Activated T-cell treated with anti-CD3 and anti-CD28 coated beads, Interleukin-2, amount 50 U/mL, for 4 hours (primary cell): ENCODE measurements at regions not wholly inside any gene's neighbourhood (a gene's known extent, or its start where the extent isn't known, plus 50 kb on each side); places are given as distances from the start of the nearest gene placed in this dataset.

Source experiments
- ATAC-seq, 2 donors: fragments of 200-7000 bp; cut with Tn5 transposase; one replicate each; pipeline ENCODE4 v1.10.0; 2021
- DNase-seq: peaks from one replicate; pipeline ENCODE4 v3.0.0-alpha.2; 2020
- H3K27me3 Mint-ChIP-seq: one replicate; pipeline ENCODE4 v1.8.0; 2021; ENCODE audit warnings: low read depth, mixed read lengths
- H3K36me3 Mint-ChIP-seq: one replicate; pipeline ENCODE4 v1.8.0; 2022; ENCODE audit warnings: mixed read lengths; ENCODE audit not compliant: insufficient read depth
- H3K4me1 Mint-ChIP-seq: one replicate; pipeline ENCODE4 v1.8.0; 2021; ENCODE audit warnings: low read depth, mixed read lengths
- H3K4me3 Mint-ChIP-seq: one replicate; pipeline ENCODE4 v1.8.0; 2021; ENCODE audit warnings: mild to moderate bottlenecking, moderate library complexity, mixed read lengths
- H3K9me3 Mint-ChIP-seq: one replicate; pipeline ENCODE4 v1.8.0; 2021; ENCODE audit warnings: mixed read lengths

- Mint-ChIP-seq H3K9me3 (no peaks in the 10 kb centered on the region), H3K4me3 (no peak overlapping the region), H3K27me3 (no peaks in the 10 kb centered on the region), H3K36me3 (no peaks in the 10 kb centered on the region), H3K4me1 (no peaks in the 10 kb centered on the region)
- DNase-seq: no peak
- ATAC-seq: no peak
Measured at GRCh38 chr3:181660337-181660736, 51.4 kb upstream of the SOX2 start.

DNA sequence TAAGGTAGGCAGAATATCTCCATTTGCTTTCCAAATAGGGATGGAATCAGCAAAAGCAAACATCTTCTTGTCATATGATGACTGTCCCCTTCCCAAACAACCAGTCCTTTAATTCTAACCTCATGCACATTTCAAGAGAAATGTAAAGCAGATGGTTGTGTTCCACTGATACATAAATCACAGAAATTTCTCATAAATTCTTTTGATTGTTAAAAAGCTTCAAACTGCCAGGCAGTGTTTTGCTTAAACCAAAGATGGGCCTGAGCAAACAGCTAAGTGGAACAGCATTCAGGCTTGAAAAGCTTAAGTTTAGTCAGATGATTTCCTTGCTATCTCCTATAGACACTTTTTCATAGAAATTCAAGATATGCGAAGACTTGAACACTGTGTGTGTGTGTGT is 74.3 kb upstream of the SOX2 start:
- no peak for ATAC-seq
- no peaks in the 10 kb centered on the region for H3K9me3 Mint-ChIP-seq
- H3K27me3 Mint-ChIP-seq: no peaks in the 10 kb centered on the region
- no peak overlapping the region for H3K4me3 Mint-ChIP-seq
- DNase-seq: no peak
- H3K4me1 Mint-ChIP-seq: no peaks in the 10 kb centered on the region
- no peaks in the 10 kb centered on the region for H3K36me3 Mint-ChIP-seq

DNA sequence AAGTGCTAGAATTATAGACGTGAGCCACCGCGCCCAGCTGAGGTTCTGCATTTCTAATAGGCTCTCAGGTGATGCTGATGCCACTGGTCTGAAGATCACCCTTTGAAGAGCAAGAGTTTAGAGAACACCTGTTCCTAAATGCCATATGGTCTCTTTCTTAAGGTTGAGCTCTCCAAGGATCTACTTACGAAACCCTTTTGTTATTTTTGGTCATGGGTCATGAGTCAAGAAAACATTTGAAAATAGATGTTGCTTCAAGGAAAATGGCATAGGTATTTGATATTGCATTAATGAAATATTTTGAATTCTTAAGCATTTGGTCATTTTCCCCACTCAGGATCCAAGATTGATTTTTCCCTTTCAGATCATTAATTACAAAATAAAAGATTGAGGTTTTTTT is 74.7 kb upstream of the SOX2 start:
- ATAC-seq: no peak
- Mint-ChIP-seq H3K27me3 (no peaks in the 10 kb centered on the region), H3K4me1 (no peaks in the 10 kb centered on the region), H3K36me3 (no peaks in the 10 kb centered on the region), H3K4me3 (no peak overlapping the region), H3K9me3 (no peaks in the 10 kb centered on the region)
- no peak for DNase-seq

DNA sequence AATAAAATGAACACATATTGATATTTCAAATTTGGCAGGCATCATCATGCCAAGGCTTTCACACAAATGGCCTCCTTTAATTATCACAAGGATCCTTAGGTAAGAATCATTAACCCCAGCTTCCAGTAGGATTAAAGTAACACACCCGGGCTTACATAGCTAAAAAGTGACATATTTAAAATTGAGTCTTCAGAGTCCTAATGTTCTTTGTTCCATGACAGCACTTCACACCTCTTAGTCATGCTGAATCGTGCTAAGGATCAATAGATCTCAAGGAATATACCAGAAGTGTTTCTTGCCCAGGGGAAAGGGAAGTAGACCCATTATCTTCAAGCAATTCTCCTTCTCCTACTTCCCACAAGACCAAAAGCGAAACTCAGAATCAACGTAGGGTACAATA is 76.6 kb upstream of the SOX2 start:
- no peaks in the 10 kb centered on the region for H3K9me3 Mint-ChIP-seq
- H3K27me3 Mint-ChIP-seq: no peaks in the 10 kb centered on the region
- no peak for ATAC-seq
- H3K4me3 Mint-ChIP-seq: no peak overlapping the region
- H3K36me3 Mint-ChIP-seq: no peaks in the 10 kb centered on the region
- H3K4me1 Mint-ChIP-seq: no peaks in the 10 kb centered on the region
- DNase-seq: no peak

DNA sequence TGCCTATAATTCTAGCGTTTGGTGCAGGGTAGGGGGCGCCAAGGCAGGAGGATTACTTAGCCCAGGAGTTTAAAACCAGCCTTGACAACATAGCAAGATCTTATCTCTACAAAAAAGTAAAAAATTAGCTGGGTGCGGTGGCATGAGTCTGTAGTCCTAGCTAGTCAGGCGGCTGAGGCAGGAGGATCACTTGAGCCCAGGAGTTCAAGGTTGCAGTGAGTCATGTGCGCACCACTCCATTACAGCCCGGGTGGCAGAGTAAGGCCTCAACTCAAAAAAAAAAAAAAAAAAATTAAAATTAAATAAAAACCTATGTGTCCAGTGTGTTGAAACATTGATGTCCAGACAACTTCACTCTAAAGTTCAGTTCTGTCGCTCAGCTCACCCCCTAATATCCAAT is 78.2 kb upstream of the SOX2 start:
- no peaks in the 10 kb centered on the region for H3K9me3 Mint-ChIP-seq

GRCh38 chr3:181631901-181632300 is 79.8 kb upstream of the SOX2 start:
- Mint-ChIP-seq H3K36me3 (no peaks in the 10 kb centered on the region), H3K27me3 (no peaks in the 10 kb centered on the region), H3K9me3 (no peaks in the 10 kb centered on the region), H3K4me1 (no peaks in the 10 kb centered on the region), H3K4me3 (no peak overlapping the region)
- DNase-seq: no peak
- no peak for ATAC-seq

More for the DNA sequence above, 78.2 kb upstream of the SOX2 start:
- Mint-ChIP-seq H3K36me3 (no peaks in the 10 kb centered on the region), H3K4me3 (no peak overlapping the region), H3K4me1 (no peaks in the 10 kb centered on the region), H3K27me3 (no peaks in the 10 kb centered on the region)
- DNase-seq: no peak
- ATAC-seq: no peak

DNA sequence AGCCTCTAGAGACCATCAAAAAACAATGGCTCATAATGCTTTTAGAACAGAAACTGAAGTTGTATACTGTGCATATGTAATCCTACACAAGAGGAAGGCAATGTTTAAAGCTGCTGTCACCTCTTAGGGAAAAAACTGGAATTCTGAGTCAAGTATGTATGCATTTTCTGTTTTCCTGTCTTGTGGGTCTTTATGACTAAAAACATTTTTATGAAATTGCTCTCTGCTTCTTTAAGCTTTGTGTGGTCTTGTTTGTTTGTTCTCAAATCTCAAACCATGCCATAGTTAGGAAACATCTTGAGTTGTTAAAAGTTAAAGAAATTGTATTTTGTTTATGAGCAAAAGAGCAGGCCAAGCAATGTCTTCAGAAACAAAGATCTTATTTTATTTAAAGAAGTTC is 80.9 kb upstream of the SOX2 start:
- ATAC-seq: no peak

DNA sequence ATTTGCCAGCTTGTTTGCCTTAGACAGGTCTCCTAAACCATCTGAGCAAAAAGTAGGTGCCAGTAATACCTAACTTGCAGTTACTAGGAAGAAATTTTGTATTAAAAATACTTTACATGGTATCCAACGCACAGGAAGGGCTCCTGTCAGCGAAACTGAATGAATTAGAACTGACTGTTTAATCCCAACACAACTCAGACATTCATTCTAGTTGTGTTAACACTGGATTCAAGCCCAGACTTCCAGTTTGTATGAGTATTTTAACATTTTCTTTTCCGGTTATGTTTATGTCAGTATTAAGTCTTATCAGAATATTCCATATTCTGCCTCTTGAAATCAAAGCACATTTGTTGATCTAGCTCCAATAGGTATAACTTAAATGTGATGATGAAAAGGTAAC is 82.0 kb upstream of the SOX2 start:
- DNase-seq (no peak), ATAC-seq (no peak)
- Mint-ChIP-seq H3K27me3 (no peaks in the 10 kb centered on the region), H3K36me3 (no peaks in the 10 kb centered on the region), H3K9me3 (no peaks in the 10 kb centered on the region), H3K4me3 (no peak overlapping the region), H3K4me1 (no peaks in the 10 kb centered on the region)

More for the DNA sequence above, 80.9 kb upstream of the SOX2 start:
- H3K4me1 Mint-ChIP-seq: no peaks in the 10 kb centered on the region
- no peak overlapping the region for H3K4me3 Mint-ChIP-seq
- DNase-seq: no peak
- no peaks in the 10 kb centered on the region for H3K36me3 Mint-ChIP-seq
- H3K27me3 Mint-ChIP-seq: no peaks in the 10 kb centered on the region
- H3K9me3 Mint-ChIP-seq: no peaks in the 10 kb centered on the region

DNA sequence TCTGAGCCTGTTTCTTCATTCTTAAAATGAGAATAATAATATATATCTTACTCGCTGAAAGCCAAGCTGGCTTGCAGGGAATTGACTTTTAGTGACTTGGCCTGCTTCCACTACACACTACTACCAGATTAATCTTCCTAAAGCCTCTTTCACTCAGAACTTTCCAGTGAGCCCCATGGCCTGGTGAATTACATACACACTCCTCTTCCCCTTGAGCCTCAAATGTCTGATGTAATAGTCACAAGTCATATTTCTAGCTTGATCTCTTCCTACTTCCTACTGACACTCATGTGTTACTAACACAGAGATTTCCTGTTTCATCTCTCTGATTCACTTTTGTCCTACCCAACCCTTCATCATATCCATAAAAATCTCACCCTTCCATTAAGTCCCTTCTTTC is 82.7 kb upstream of the SOX2 start:
- DNase-seq: no peak
- Mint-ChIP-seq H3K4me3 (no peak overlapping the region), H3K9me3 (no peaks in the 10 kb centered on the region), H3K36me3 (no peaks in the 10 kb centered on the region), H3K27me3 (no peaks in the 10 kb centered on the region), H3K4me1 (no peaks in the 10 kb centered on the region)
- ATAC-seq: no peak

GRCh38 chr3:181628384-181628783 is 83.3 kb upstream of the SOX2 start:
- Mint-ChIP-seq H3K27me3 (no peaks in the 10 kb centered on the region), H3K4me1 (no peaks in the 10 kb centered on the region), H3K4me3 (no peak overlapping the region), H3K36me3 (no peaks in the 10 kb centered on the region), H3K9me3 (no peaks in the 10 kb centered on the region)
- ATAC-seq: no peak
- no peak for DNase-seq

DNA sequence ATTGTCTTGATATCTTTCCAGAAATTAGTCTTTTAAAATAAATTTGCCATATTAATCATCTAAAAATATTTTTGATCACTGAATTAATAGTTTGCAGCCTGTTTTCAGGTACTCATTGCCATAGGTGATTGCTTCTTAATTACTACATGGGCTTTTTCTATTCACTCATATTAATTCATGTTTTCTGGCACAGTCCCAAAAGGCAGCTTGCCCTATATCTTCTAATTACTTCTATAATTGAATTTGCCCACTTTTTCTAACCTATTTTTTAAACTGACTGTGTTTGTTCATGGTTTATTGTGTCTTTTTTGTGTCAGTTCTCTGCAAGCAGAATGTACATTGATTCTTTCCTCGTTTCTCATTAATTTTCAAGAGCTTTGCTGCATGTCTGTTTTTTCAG is 85.7 kb upstream of the SOX2 start:
- no peak for ATAC-seq
- Mint-ChIP-seq H3K4me1 (no peaks in the 10 kb centered on the region), H3K27me3 (no peaks in the 10 kb centered on the region), H3K36me3 (no peaks in the 10 kb centered on the region), H3K9me3 (peaks cover 3% of the 10 kb centered on the region), H3K4me3 (no peak overlapping the region)
- DNase-seq: no peak

DNA sequence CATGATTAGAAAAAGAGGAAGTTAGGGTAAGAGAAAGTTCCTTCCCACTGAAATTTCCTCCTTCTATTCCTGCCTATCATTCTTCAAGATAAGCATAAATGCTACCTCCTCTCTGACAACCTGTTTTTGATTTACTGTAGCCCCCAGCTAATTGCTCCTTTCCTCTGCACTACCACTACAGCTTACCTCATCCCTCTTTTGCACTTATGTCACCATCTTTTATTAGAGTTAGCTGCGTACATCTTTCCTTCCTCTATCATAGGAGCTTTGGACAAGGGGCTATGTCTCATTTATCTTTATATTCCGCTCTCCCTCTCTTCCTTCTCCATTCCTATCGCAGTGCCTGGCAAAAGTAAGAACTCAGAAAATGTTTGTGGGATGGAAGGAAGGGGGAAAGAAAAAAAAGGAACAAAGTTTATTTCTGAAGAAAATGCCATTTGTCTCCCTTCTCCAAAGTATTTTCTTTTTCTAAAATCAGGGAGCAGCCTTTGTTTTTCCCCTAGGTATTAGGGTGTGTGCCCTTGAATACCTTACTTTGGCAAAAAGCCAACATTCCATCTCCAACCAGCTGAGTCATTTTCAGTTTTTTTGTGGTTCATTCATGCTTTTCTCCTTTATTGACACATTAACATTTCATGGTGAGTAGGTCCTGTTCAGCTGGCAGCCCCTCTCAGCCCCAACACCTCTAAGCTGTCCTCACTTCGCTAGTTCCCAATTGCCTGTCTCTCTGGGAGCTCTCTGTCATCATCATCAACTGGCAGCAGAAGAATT is 87.6 kb upstream of the SOX2 start:
- no peaks in the 10 kb centered on the region for H3K27me3 Mint-ChIP-seq
- H3K9me3 Mint-ChIP-seq: peaks cover 3% of the 10 kb centered on the region
- no peak for DNase-seq
- no peaks in the 10 kb centered on the region for H3K4me1 Mint-ChIP-seq
- H3K36me3 Mint-ChIP-seq: no peaks in the 10 kb centered on the region
- no peak overlapping the region for H3K4me3 Mint-ChIP-seq
- no peak for ATAC-seq

- DNase-seq (no peak), ATAC-seq (no peak)
- no peaks in the 10 kb centered on the region for H3K27me3 Mint-ChIP-seq
- peaks cover 3% of the 10 kb centered on the region for H3K9me3 Mint-ChIP-seq
- H3K4me1 Mint-ChIP-seq: no peaks in the 10 kb centered on the region
- no peaks in the 10 kb centered on the region for H3K36me3 Mint-ChIP-seq
- H3K4me3 Mint-ChIP-seq: no peak overlapping the region
Measured at GRCh38 chr3:181622365-181622764, 89.4 kb upstream of the SOX2 start.

DNA sequence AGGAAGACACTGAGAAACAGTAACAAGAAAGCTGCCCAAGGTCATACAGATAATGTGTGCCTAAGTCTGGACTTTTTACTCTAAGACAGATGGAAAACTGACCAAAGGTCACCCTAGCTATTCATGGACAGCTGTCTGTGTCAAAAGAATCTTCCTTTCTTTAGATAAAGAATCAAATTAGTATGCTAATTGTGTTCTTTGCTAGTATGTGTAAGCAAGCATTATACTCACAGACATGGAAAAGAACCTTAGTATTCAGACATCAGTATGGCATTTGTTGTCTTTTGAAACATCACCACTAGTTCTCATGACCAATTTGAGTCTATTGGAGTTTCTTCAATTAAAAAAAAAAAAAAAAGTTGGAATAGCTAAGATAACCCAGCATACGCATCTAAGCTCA is 91.8 kb upstream of the SOX2 start:
- Mint-ChIP-seq H3K36me3 (no peaks in the 10 kb centered on the region), H3K4me3 (no peak overlapping the region), H3K27me3 (no peaks in the 10 kb centered on the region), H3K4me1 (no peaks in the 10 kb centered on the region), H3K9me3 (peaks cover 3% of the 10 kb centered on the region)
- ATAC-seq (no peak), DNase-seq (no peak)

GRCh38 chr3:181618260-181618659 is 93.5 kb upstream of the SOX2 start:
- ATAC-seq: no peak
- Mint-ChIP-seq H3K36me3 (no peaks in the 10 kb centered on the region), H3K4me3 (no peak overlapping the region), H3K27me3 (no peaks in the 10 kb centered on the region), H3K4me1 (no peaks in the 10 kb centered on the region), H3K9me3 (peaks cover 3% of the 10 kb centered on the region)
- DNase-seq: no peak
